Loucy (cell line): ENCODE measurements at regions not wholly inside any gene's neighbourhood (a gene's known extent, or its start where the extent isn't known, plus 50 kb on each side); places are given as distances from the start of the nearest gene placed in this dataset.

ENCODE experiments used
- EZH2phosphoT487 ChIP-seq: fragments of 200-600 bp; IDR thresholded peaks from 2 replicates; pipeline ENCODE4 v1.6.1; 2018; ENCODE audit warnings: antibody characterized with exemption, mild to moderate bottlenecking, moderate library complexity, borderline replicate concordance
- TF ChIP-seq, protein P1 (sequence below): fragments of 200-600 bp; sonication (generic); conservative IDR thresholded peaks from 2 replicates; pipeline ENCODE4 v1.5.1; 2014; ENCODE audit warnings: mild to moderate bottlenecking, antibody characterized with exemption, low read length

DNA sequence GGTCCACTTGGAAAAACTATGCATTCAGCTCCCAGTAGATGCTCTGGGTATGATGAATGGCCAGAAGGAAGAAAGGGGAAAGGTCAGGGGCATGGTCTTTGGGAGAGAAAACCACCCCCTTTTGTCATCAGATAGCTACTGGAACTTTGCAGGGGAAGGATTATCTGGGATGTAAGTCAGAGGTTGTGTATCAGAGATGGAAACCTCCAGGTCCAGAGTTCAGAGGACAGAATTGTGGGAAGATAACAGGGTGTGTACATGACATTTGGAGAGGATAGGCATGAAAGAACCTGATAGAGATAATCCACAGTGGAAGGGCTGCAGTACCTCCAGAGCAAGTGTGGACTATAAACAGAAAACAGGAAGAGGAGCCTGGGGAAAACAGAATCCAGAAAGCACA lies 262.7 kb downstream of the SPRY1 start:
- TF ChIP-seq, protein P1, sequence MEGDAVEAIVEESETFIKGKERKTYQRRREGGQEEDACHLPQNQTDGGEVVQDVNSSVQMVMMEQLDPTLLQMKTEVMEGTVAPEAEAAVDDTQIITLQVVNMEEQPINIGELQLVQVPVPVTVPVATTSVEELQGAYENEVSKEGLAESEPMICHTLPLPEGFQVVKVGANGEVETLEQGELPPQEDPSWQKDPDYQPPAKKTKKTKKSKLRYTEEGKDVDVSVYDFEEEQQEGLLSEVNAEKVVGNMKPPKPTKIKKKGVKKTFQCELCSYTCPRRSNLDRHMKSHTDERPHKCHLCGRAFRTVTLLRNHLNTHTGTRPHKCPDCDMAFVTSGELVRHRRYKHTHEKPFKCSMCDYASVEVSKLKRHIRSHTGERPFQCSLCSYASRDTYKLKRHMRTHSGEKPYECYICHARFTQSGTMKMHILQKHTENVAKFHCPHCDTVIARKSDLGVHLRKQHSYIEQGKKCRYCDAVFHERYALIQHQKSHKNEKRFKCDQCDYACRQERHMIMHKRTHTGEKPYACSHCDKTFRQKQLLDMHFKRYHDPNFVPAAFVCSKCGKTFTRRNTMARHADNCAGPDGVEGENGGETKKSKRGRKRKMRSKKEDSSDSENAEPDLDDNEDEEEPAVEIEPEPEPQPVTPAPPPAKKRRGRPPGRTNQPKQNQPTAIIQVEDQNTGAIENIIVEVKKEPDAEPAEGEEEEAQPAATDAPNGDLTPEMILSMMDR = no peak
- no peak for TF ChIP-seq EZH2phosphoT487
